OCI-LY1 (cell line): ENCODE measurements at regions not wholly inside any gene's neighbourhood (a gene's known extent, or its start where the extent isn't known, plus 50 kb on each side); places are given as distances from the start of the nearest gene placed in this dataset.

Source experiments
- EZH2 ChIP-seq: fragments of 200-600 bp; sonication (generic), shearing (Covaris generic); IDR thresholded peaks from 2 replicates; pipeline ENCODE4 v1.8.0; 2017; ENCODE audit warnings: borderline replicate concordance, mixed run types, mild to moderate bottlenecking, antibody characterized with exemption, low read length, moderate library complexity, mixed read lengths
- TF ChIP-seq, protein P1 (sequence below): fragments of 200-600 bp; sonication (generic), shearing (Covaris generic); IDR thresholded peaks from 2 replicates; pipeline ENCODE4 v1.5.1; 2017; ENCODE audit warnings: mild to moderate bottlenecking, antibody characterized with exemption, low read length, moderate library complexity, mixed read lengths

DNA sequence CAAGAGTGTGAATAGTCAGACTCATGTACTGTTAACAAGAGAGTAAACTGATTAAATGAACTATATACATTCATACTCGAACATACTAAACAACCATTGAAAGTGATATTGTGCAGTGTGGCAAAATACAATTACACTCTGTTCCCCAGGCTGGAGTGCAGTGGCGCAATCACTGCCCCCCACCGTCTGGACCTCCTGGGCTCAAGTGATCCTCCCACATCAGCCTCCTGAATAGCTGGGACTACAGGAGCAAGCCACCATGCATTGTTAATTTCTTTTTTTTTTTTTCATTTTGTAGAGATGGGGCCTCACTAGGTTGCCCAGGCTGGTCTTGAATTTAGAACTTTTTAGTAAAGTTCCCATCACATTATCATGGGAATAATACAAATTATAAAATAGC, 77.3 kb upstream of the LSM14A start:
- TF ChIP-seq, protein P1, sequence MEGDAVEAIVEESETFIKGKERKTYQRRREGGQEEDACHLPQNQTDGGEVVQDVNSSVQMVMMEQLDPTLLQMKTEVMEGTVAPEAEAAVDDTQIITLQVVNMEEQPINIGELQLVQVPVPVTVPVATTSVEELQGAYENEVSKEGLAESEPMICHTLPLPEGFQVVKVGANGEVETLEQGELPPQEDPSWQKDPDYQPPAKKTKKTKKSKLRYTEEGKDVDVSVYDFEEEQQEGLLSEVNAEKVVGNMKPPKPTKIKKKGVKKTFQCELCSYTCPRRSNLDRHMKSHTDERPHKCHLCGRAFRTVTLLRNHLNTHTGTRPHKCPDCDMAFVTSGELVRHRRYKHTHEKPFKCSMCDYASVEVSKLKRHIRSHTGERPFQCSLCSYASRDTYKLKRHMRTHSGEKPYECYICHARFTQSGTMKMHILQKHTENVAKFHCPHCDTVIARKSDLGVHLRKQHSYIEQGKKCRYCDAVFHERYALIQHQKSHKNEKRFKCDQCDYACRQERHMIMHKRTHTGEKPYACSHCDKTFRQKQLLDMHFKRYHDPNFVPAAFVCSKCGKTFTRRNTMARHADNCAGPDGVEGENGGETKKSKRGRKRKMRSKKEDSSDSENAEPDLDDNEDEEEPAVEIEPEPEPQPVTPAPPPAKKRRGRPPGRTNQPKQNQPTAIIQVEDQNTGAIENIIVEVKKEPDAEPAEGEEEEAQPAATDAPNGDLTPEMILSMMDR: no peak
- no peak for TF ChIP-seq EZH2
